ENCODE measurements at regions not wholly inside any gene's neighbourhood (a gene's known extent, or its start where the extent isn't known, plus 50 kb on each side); places are given as distances from the start of the nearest gene placed in this dataset.
"Not testable (repeated sequence)": the region's sequence is repeated elsewhere in the genome, so short reads cannot be mapped to it uniquely, and the experiment has no call there.

DNA sequence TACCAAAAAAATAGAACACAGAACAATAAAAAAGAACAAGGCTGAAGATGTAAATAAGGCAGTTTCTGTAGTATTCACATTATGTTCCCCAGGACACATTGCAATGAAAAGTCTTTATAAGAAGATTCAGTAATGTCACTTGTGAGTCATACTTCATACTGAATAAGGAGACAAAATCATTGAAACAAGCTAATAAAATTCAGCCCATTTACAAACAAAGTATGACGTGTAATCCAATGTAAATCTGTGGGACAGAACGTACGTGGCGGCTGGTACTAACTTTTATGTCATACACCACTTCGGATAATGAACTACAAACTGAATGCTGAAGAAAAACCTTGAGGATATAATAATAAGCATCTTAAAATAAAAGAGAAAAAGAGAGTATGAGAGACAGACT is 512.8 kb upstream of the MIR17HG start:
- Histone ChIP-seq H3K36me3 (ENCODE audit: insufficient read depth, low read length) (no peaks in the 10 kb centered on the region), H3K79me2 (ENCODE audit: low read length) (no peaks in the 10 kb centered on the region), H3K4me2 (ENCODE audit: low read depth, low read length, poor library complexity, severe bottlenecking) (no peak overlapping the region), H3K4me1 (ENCODE audit: low read length) (no peaks in the 10 kb centered on the region), H3K9me3 (ENCODE audit: low read length) (no peaks in the 10 kb centered on the region), H3K27me3 (ENCODE audit: low read length) (no peaks in the 10 kb centered on the region), H3K9me2 (replicated peaks; ENCODE audit: insufficient read depth, low read length) (no peaks in the 10 kb centered on the region), H2AFZ (ENCODE audit: low read length) (no peak overlapping the region), H3K27ac (ENCODE audit: low read length) (no peak overlapping the region), H3K4me3 (ENCODE audit: low read length) (no peak overlapping the region), H4K20me1 (ENCODE audit: insufficient read depth, low read depth, low read length) (no peaks in the 10 kb centered on the region), H3K9ac (ENCODE audit: low read length) (no peak overlapping the region)
- DNase-seq = no peak

DNA sequence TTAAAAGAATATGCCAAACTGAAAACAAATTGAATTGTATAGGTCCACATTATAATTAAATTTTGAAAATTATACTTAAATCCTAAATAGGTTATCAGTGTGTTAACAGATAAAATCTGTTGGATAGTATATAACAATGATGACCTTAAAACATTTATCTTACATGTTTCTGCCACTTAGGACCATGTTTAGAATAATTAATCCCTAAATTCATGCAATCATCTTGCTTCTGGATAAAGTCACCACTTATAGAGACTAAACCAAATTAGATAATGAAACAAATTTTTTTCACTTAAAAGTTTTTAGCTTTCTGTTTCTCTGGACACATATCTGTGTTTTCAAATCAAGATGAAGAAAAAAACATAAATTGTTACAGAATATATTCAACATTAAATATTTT is 511.7 kb upstream of the MIR17HG start:
- H3K9me2 ChIP-seq (replicated peaks; ENCODE audit: insufficient read depth, low read length) = no peaks in the 10 kb centered on the region
- no peak overlapping the region for H3K4me2 ChIP-seq (ENCODE audit: low read depth, low read length, poor library complexity, severe bottlenecking)
- no peaks in the 10 kb centered on the region for H3K79me2 ChIP-seq (ENCODE audit: low read length)
- no peak for DNase-seq
- H4K20me1 ChIP-seq (ENCODE audit: insufficient read depth, low read depth, low read length) = no peaks in the 10 kb centered on the region
- no peaks in the 10 kb centered on the region for H3K4me1 ChIP-seq (ENCODE audit: low read length)
- no peak overlapping the region for H3K4me3 ChIP-seq (ENCODE audit: low read length)
- no peak overlapping the region for H3K9ac ChIP-seq (ENCODE audit: low read length)
- H3K27ac ChIP-seq (ENCODE audit: low read length) = no peak overlapping the region
- no peaks in the 10 kb centered on the region for H3K9me3 ChIP-seq (ENCODE audit: low read length)
- no peak overlapping the region for H2AFZ ChIP-seq (ENCODE audit: low read length)
- H3K36me3 ChIP-seq (ENCODE audit: insufficient read depth, low read length) = no peaks in the 10 kb centered on the region
- H3K27me3 ChIP-seq (ENCODE audit: low read length) = no peaks in the 10 kb centered on the region

DNA sequence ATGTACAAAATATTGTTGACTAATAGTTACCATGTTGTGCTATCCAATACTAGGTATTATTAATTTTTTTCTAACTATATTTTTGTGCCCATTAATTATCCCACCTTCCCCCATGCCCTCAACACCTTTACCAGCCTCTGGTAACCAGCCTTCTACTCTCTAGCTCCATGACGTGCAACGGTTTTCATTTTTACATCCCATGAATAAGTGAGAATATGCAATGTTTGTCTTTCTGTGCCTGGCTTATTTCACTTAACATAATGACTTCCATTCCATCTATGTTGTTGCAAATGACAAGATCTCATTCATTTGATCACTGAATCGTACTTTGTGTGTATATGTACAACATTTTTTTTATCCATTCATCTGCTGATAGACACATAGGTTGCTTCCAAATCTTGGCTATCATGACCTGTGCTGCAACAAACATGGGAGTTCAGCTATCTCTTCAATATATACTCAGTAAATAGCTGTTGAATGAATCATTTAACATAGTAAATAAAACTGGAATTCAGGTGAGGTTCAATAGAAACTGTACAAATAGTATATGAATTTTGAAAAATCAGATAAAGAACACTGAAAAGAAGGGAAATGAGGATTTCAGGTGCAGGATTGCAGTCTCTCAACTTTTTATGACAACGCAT is 509.0 kb upstream of the MIR17HG start:
- Histone ChIP-seq H3K4me3 (ENCODE audit: low read length) (no peak overlapping the region), H3K36me3 (ENCODE audit: insufficient read depth, low read length) (no peaks in the 10 kb centered on the region), H4K20me1 (ENCODE audit: insufficient read depth, low read depth, low read length) (no peaks in the 10 kb centered on the region), H3K9me2 (replicated peaks; ENCODE audit: insufficient read depth, low read length) (no peaks in the 10 kb centered on the region), H3K79me2 (ENCODE audit: low read length) (no peaks in the 10 kb centered on the region), H2AFZ (ENCODE audit: low read length) (no peak overlapping the region), H3K27me3 (ENCODE audit: low read length) (no peaks in the 10 kb centered on the region), H3K9ac (ENCODE audit: low read length) (no peak overlapping the region), H3K4me1 (ENCODE audit: low read length) (no peaks in the 10 kb centered on the region), H3K27ac (ENCODE audit: low read length) (no peak overlapping the region), H3K4me2 (ENCODE audit: low read depth, low read length, poor library complexity, severe bottlenecking) (no peak overlapping the region), H3K9me3 (ENCODE audit: low read length) (no peaks in the 10 kb centered on the region)
- DNase-seq = no peak

DNA sequence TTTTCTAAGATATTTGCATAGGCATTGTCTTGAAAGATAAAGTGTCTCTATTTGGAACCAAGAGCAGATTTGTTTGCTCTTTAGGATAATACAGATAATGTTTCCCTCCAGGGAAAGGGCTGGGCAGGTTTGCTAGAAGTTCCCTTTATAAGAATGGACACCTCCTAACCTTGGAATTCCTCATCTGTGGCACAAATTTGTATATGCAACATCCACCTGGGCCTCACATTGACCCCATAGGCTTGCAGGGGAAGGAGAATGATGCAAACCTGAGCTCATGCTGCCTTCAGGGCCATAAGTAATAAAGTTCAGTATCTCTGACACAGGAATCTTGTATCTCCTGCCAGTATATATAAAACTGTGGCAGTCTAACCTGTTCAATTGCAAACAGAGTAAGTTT is 508.4 kb upstream of the MIR17HG start:
- Histone ChIP-seq H3K9ac (ENCODE audit: low read length) (no peak overlapping the region), H3K4me1 (ENCODE audit: low read length) (no peaks in the 10 kb centered on the region), H3K9me3 (ENCODE audit: low read length) (no peaks in the 10 kb centered on the region), H3K36me3 (ENCODE audit: insufficient read depth, low read length) (no peaks in the 10 kb centered on the region), H3K27me3 (ENCODE audit: low read length) (no peaks in the 10 kb centered on the region), H4K20me1 (ENCODE audit: insufficient read depth, low read depth, low read length) (no peaks in the 10 kb centered on the region), H3K27ac (ENCODE audit: low read length) (no peak overlapping the region), H2AFZ (ENCODE audit: low read length) (no peak overlapping the region), H3K9me2 (replicated peaks; ENCODE audit: insufficient read depth, low read length) (no peaks in the 10 kb centered on the region), H3K4me3 (ENCODE audit: low read length) (no peak overlapping the region), H3K4me2 (ENCODE audit: low read depth, low read length, poor library complexity, severe bottlenecking) (no peak overlapping the region), H3K79me2 (ENCODE audit: low read length) (no peaks in the 10 kb centered on the region)
- DNase-seq = no peak

DNA sequence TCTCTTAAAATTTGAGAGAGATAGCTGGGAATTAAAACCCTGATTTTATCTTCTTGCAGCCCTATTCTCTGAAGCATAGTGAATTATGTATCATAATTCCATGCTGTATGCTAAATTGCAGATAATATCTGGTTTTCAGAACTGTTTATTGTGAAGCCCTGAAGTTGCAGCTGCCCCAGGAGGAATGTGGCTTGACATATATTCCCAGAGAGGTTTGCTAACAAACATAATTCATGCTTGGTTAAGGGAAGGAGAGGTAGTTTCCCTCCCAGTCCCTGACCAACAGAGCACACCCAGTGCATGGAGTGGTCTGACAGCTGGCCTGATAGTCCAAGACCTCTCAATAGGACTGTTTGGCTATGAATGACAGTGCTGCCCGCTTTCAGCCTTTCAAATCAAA is 500.6 kb upstream of the MIR17HG start:
- Histone ChIP-seq H3K27ac (ENCODE audit: low read length) (no peak overlapping the region), H3K27me3 (ENCODE audit: low read length) (no peaks in the 10 kb centered on the region), H3K79me2 (ENCODE audit: low read length) (no peaks in the 10 kb centered on the region), H3K36me3 (ENCODE audit: insufficient read depth, low read length) (no peaks in the 10 kb centered on the region), H3K9me2 (replicated peaks; ENCODE audit: insufficient read depth, low read length) (no peaks in the 10 kb centered on the region), H3K9me3 (ENCODE audit: low read length) (no peaks in the 10 kb centered on the region), H2AFZ (ENCODE audit: low read length) (no peak overlapping the region), H3K4me2 (ENCODE audit: low read depth, low read length, poor library complexity, severe bottlenecking) (no peak overlapping the region), H3K4me3 (ENCODE audit: low read length) (no peak overlapping the region), H4K20me1 (ENCODE audit: insufficient read depth, low read depth, low read length) (no peaks in the 10 kb centered on the region), H3K4me1 (ENCODE audit: low read length) (no peaks in the 10 kb centered on the region), H3K9ac (ENCODE audit: low read length) (no peak overlapping the region)
- no peak for DNase-seq

DNA sequence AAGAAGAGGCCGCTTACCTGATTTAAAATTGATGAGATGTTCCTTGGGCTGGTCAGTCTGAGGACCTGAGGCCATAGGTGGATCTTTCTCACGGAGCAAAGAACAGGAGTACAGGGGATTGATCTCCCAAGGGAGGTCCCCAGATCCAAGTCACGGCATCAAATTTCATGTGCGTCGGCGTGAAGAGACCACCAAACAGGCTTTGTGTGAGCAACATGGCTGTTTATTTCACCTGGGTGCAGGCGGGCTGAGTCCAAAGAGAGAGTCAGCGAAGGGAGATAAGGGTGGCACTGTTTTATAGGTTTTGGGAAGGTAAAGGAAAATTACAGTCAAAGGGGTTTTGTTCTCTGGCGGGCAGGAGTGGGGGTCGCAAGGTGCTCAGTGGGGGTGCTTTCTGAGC is 493.8 kb upstream of the MIR17HG start:
- not testable (repeated sequence) for H4K20me1 ChIP-seq (ENCODE audit: insufficient read depth, low read depth, low read length); DNase-seq; H3K4me1 ChIP-seq (ENCODE audit: low read length); H3K9ac ChIP-seq (ENCODE audit: low read length); H3K4me2 ChIP-seq (ENCODE audit: low read depth, low read length, poor library complexity, severe bottlenecking); H3K79me2 ChIP-seq (ENCODE audit: low read length); H3K9me3 ChIP-seq (ENCODE audit: low read length); H2AFZ ChIP-seq (ENCODE audit: low read length); H3K27ac ChIP-seq (ENCODE audit: low read length); H3K9me2 ChIP-seq (replicated peaks; ENCODE audit: insufficient read depth, low read length); H3K36me3 ChIP-seq (ENCODE audit: insufficient read depth, low read length); H3K4me3 ChIP-seq (ENCODE audit: low read length); H3K27me3 ChIP-seq (ENCODE audit: low read length)

DNA sequence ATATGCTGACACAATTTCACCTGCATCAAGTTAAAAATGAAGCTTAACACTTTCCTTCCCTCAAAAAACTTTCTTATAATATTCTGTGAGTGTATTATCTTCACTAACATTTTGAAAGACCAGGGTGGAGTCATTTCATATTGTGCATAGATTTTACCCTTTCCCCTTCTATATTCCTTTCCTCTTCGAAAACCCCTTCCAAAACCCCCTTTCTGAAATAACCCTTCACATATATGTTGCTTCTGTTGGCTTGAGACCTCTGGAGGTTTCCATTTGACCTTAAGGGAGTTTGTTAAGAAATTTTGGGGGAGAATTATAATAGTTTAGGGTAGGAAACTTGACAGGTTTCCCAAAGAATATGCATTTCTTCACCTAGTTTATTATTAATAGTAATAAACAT is 489.6 kb upstream of the MIR17HG start:
- H3K4me3 ChIP-seq (ENCODE audit: low read length) = no peak overlapping the region
- H4K20me1 ChIP-seq (ENCODE audit: insufficient read depth, low read depth, low read length) = no peaks in the 10 kb centered on the region
- H3K79me2 ChIP-seq (ENCODE audit: low read length) = no peaks in the 10 kb centered on the region
- no peak overlapping the region for H3K4me2 ChIP-seq (ENCODE audit: low read depth, low read length, poor library complexity, severe bottlenecking)
- H3K27me3 ChIP-seq (ENCODE audit: low read length) = no peaks in the 10 kb centered on the region
- no peaks in the 10 kb centered on the region for H3K9me2 ChIP-seq (replicated peaks; ENCODE audit: insufficient read depth, low read length)
- no peak overlapping the region for H2AFZ ChIP-seq (ENCODE audit: low read length)
- H3K27ac ChIP-seq (ENCODE audit: low read length) = no peak overlapping the region
- no peaks in the 10 kb centered on the region for H3K9me3 ChIP-seq (ENCODE audit: low read length)
- no peaks in the 10 kb centered on the region for H3K36me3 ChIP-seq (ENCODE audit: insufficient read depth, low read length)
- H3K9ac ChIP-seq (ENCODE audit: low read length) = no peak overlapping the region
- no peaks in the 10 kb centered on the region for H3K4me1 ChIP-seq (ENCODE audit: low read length)
- DNase-seq = no peak

DNA sequence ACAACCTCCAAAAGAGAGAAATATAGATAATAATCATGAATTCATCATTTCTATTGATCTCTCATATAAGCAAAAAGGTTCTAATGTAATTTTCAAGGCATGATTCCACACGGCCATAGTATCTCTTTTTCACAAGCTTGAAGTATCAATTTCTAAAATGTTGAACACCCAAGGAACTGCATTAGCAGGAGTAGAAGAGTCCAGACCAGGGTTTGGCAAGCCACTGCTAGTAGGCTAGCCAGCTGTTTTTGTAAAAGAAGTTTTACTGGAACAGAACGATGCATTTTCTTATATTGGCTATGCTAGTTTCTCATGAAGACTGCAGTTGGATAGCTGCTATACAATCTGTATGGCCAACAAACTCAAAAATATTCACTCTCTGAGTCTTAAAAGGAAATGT is 481.5 kb upstream of the MIR17HG start:
- Histone ChIP-seq H3K9me3 (ENCODE audit: low read length) (no peaks in the 10 kb centered on the region), H3K9me2 (replicated peaks; ENCODE audit: insufficient read depth, low read length) (no peaks in the 10 kb centered on the region), H3K36me3 (ENCODE audit: insufficient read depth, low read length) (no peaks in the 10 kb centered on the region), H3K27ac (ENCODE audit: low read length) (no peak overlapping the region), H2AFZ (ENCODE audit: low read length) (no peak overlapping the region), H4K20me1 (ENCODE audit: insufficient read depth, low read depth, low read length) (no peaks in the 10 kb centered on the region), H3K27me3 (ENCODE audit: low read length) (no peaks in the 10 kb centered on the region), H3K4me1 (ENCODE audit: low read length) (no peaks in the 10 kb centered on the region; the same call in 1 of the 2 replicates), H3K4me3 (ENCODE audit: low read length) (no peak overlapping the region), H3K4me2 (ENCODE audit: low read depth, low read length, poor library complexity, severe bottlenecking) (no peak overlapping the region), H3K79me2 (ENCODE audit: low read length) (no peaks in the 10 kb centered on the region), H3K9ac (ENCODE audit: low read length) (no peak overlapping the region)
- no peak for DNase-seq

DNA sequence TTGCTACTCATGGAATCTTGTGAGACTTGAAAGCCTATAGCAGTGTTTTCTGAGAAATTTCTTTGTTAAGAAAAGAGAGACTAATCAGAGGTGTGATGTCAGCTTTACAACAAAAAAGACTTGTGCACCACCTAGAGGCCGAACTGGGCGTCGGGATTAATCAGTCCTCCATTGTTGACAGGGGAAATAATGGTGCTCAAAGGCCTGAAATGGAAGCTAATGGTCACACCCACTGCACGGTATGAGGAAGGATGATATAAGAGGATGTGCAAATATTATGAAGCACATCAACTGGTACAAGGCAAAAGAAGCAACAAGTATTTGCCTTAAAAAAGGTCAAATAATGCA is 480.2 kb upstream of the MIR17HG start:
- peak; percentile 93 for DNase-seq
- Histone ChIP-seq H3K27me3 (ENCODE audit: low read length) (no peaks in the 10 kb centered on the region), H3K4me2 (ENCODE audit: low read depth, low read length, poor library complexity, severe bottlenecking) (peak overlapping the region; percentile 21), H3K36me3 (ENCODE audit: insufficient read depth, low read length) (no peaks in the 10 kb centered on the region), H3K9me2 (replicated peaks; ENCODE audit: insufficient read depth, low read length) (no peaks in the 10 kb centered on the region), H2AFZ (ENCODE audit: low read length) (0 out of 2 replicates have a peak overlapping the region, but pooled peaks have one; percentile 37), H3K9me3 (ENCODE audit: low read length) (no peaks in the 10 kb centered on the region), H3K27ac (ENCODE audit: low read length) (no peak overlapping the region), H4K20me1 (ENCODE audit: insufficient read depth, low read depth, low read length) (no peaks in the 10 kb centered on the region), H3K4me3 (ENCODE audit: low read length) (no peak overlapping the region), H3K4me1 (ENCODE audit: low read length) (no peaks in the 10 kb centered on the region; the same call in 1 of the 2 replicates), H3K79me2 (ENCODE audit: low read length) (no peaks in the 10 kb centered on the region), H3K9ac (ENCODE audit: low read length) (no peak overlapping the region)
